ENCODE measurements at regions not wholly inside any gene's neighbourhood (a gene's known extent, or its start where the extent isn't known, plus 50 kb on each side); places are given as distances from the start of the nearest gene placed in this dataset.
"Not testable (repeated sequence)": the region's sequence is repeated elsewhere in the genome, so short reads cannot be mapped to it uniquely, and the experiment has no call there.

- DNase-seq (ENCODE audit: low read depth, low spot score): no peak
Observed at GRCh38 chr10:44114441-44114840, 270.5 kb downstream of the CXCL12 start.

GRCh38 chr10:44112280-44112679, 272.6 kb downstream of the CXCL12 start:
- DNase-seq (ENCODE audit: low read depth, low spot score): not testable (repeated sequence)

- DNase-seq (ENCODE audit: low read depth, low spot score): no peak
Observed at GRCh38 chr10:44105696-44106095, 279.2 kb downstream of the CXCL12 start.

GRCh38 chr10:44102726-44103255, 282.1 kb downstream of the CXCL12 start:
- DNase-seq (ENCODE audit: low read depth, low spot score): no peak

- DNase-seq (ENCODE audit: low read depth, low spot score): no peak
Observed at GRCh38 chr10:44101082-44101481, 283.8 kb downstream of the CXCL12 start.

DNA sequence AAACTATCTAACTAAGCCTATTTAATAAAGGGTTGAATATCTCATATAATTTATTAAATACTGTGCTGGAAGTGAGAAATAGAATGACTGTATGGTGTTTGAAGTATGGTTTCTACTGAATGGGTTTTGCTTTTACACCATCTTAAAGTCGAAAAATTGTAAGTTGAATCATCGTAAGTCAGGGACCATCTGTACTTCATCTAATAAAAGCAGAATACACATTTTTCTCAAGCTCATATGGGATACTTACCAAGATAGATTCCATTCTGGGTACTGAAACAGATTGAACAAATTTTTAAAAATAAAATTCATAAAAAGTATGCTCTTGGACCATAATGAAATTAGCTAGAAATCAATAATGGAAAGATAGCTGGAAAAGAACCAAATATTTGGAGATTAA, 285.4 kb downstream of the CXCL12 start:
- DNase-seq (ENCODE audit: low read depth, low spot score): no peak

DNA sequence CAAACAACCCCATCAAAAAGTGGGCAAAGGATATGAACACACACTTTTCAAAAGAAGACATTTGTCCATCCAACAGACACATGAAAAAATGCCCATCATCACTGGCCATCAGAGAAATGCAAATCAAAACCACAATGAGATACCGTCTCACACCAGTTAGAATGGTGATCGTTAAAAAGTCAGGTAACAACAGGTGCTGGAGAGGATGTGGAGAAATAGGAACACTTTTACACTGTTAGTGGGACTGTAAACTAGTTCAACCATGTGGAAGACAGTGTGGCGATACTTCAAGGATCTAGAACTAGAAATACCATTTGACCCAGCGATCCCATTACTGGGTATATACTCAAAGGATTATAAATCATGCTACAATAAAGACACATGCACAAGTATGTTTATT, 288.7 kb downstream of the CXCL12 start:
- DNase-seq (ENCODE audit: low read depth, low spot score): not testable (repeated sequence)

DNA sequence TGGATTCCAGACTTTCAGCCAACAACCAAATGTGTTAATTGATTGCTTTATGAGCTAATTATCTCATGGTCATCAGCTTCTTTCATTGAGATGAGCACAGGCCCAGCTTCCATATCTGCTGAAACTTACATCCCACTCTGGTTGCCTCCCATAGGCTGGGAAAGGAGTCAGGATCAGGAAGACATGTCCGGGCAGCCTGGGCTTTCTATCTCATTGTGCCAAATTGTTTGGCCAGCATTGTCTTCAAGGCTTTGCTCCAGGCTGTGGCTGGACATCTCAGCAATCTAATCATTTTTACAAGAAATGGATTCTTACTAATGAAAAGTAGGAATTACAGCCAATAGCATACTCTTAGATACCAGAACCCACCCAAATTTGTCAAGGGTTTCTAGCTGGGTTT, 295.2 kb downstream of the CXCL12 start:
- no peak for DNase-seq (ENCODE audit: low read depth, low spot score)

GRCh38 chr10:44087403-44087802, 297.5 kb downstream of the CXCL12 start:
- DNase-seq (ENCODE audit: low read depth, low spot score): no peak

- no peak for DNase-seq (ENCODE audit: low read depth, low spot score)
Observed at GRCh38 chr10:44083719-44084400, 301.0 kb downstream of the CXCL12 start.

DNA sequence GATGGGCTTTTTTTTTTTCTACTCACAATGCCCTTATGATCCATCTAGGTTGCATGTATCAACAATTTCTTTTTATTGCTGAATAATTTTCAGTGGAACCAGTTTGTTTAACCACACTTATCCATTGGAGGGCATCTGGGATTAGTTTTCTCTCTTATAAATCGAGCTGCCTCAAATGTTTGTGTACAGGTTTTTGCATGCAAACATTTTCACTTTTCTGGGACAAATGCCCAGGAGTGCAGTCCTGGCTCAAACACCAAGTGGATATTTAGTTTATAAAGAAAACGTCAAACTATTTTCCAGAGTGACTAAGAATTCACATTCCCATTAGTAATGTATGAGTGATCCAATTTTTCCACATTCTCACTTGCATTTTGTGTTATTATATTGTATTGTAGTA, 313.4 kb downstream of the CXCL12 start:
- no peak for DNase-seq (ENCODE audit: low read depth, low spot score)

- DNase-seq (ENCODE audit: low read depth, low spot score): no peak
Observed at GRCh38 chr10:44070282-44070681, 314.6 kb downstream of the CXCL12 start.

DNA sequence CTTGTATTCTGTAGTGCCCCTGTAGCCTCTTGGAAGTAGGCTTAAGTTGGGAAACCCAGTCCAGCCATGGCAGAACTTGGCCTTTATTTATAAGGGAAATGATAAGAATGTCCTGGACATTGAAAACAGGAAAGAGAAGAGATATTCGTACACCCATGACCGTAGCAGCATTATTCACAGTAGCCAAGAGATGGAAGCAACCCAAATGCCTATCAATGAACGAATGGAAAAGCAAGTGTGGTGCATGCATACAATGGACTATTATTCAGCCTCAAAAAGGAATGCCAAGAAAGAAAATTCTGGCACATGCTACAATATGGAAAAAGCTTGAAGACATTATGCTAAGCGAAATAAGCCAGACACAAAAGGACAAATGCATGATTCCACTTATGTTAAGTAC, 315.3 kb downstream of the CXCL12 start:
- DNase-seq (ENCODE audit: low read depth, low spot score): no peak

DNA sequence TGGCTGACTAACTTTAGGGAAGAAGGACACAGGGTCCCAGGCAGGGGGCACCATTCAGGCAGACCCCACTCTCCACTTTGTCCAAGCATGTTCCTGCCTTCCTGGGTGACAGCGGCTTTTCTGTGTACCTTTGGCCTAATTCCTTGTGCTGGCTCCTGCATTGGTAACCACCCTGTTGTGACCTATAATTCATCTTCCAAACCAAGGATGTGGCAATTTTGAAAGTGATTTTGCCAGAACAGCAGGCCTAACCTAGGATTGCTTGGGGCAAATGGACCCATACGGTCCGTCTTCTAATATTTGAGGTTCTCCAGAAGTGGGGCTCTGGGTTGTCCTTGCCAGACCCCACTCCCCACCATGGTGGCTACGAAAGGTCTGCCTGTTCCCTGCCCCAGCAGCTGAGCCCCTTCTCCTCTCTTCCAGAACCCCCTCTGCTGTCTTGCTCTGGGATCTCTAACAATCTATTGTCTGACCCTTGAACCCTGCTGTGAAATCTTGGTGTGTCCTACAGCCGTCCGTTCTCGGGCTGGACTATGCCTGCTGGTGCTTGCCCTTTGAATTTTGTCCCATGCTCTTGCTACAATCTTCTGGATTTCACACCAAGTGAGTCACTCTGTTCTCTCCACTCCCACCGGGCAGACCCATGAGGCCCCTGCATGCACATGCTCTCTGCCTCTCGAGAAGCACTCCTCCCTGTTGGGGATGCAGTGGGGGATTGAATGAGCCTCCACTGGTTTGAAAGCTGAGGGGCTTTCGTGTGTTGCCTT, 316.0 kb downstream of the CXCL12 start:
- no peak for DNase-seq (ENCODE audit: low read depth, low spot score)

DNA sequence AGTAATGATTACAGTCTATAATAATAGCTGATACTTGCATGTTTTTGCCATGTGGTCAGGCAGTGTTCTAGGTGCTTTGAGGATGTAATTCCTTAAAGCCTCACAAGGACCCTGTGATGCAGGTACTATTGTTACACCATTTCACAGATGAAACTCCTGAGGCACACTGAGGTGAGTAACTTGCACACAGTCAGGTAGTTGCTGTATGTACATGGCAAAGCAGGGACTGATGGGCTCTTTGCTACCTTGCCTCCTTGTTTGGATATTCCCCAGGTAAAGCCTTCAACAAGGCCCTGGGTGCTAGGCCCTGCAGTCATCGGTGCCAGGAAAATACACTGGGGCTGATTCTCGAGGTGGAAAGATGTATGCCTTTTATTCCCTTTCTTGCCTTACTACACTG, 317.5 kb downstream of the CXCL12 start:
- DNase-seq (ENCODE audit: low read depth, low spot score): no peak

DNA sequence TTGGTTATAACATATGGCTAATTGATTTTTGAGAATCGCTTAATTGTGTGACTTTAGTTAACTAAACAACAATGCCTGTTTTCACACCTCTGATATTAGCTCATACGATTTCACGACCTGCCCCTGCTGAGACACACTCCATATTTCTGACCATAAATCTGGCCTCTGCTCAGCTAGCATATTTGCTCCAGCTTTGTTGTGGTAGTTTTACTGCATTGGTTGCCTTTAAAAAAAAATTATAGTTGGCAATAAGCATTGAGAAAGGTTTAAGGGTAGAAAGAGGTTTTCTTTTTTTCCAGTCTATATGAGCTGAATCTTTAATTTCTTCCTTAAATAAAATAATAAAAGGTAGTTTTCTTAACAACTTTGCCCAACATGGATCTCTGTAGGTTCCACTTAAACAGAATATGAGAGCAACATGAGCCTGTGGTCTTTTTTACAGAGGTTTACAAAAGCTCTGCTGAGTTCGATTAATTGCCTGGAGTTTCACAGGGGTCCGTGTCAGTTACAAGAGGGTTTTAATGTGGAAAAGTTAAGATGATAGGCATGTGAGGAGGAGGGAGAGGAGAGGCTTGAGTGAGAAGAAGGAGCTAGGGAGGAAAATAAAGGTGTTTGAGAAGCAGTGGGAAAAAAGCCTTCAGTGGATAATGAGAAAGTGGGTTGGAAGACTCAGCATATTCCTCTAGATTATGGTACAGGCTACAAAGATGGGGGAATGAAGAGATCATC, 318.2 kb downstream of the CXCL12 start:
- DNase-seq (ENCODE audit: low read depth, low spot score): no peak

DNA sequence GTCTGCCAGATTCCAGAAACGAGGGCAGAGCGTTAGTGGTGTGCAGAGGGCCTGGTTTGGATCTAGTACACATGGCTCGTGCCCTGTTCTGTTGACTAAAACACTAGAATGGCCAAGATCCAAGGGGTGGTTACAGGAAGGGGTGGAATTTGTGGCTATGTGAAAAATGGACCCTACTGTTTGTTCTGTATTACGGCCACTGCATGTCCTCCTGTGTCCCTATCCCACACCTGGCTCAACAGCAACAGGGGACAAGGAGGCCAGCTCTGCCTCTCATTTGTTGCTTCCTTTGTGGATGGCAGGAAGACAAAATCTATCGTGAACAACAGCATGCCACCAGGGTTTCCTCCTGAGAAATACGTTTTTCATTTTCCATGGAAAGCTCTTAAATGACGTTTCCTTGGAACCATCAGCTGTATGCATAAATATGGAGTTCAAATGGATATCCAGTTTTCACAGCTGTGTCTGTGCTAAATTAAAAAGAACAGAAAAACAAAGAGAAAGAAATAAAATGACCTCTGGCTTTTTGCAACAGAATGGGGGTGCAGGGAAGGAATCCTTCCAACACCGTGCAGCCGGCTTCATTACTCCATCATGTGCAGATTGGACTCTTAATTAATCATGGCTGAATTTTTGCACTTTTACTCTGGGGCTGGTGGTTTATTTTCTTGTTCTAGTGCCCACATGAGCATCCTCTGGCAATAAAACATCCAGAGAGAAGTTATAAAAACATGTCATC, 318.9 kb downstream of the CXCL12 start:
- no peak for DNase-seq (ENCODE audit: low read depth, low spot score)

DNA sequence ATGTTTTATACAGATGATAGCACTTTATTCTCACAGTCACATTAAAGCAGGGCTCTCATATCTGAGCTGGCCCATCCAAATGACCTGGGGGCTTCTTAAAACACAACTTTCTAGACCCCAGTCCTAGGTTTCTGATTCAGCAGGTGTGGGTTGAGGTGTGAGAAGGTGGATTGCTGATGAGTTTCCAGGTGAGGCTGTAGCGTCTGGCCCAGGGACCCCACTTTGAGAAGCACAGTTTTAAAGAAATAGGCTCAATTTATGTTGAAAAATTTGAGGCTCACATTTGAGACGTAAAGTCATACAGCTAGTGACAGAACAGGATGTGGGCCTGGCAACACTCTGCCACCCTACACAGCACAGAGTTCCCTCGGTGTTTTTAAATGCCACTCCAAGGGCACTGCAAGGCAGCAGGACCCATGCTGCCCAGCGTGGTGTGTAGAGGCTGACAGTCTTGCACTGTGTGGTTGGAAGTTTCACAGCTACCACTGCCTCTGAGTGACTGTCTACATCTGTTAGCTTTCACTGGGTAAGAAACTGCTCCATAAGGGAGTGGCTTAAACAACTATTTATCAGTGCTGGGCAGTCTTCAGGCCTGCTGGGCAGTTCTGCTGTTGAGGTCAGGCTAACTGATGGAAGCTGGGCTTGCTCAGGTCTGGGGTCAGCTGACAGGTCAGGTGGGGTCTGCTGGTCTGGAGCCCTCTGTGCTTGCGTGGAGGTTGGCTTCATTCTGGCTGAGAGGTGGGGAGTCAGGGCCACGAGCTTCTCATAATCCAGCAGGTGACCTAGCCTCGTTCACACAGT, 319.7 kb downstream of the CXCL12 start:
- no peak for DNase-seq (ENCODE audit: low read depth, low spot score)

- DNase-seq (ENCODE audit: low read depth, low spot score): no peak
Observed at GRCh38 chr10:44064317-44064716, 320.6 kb downstream of the CXCL12 start.

DNA sequence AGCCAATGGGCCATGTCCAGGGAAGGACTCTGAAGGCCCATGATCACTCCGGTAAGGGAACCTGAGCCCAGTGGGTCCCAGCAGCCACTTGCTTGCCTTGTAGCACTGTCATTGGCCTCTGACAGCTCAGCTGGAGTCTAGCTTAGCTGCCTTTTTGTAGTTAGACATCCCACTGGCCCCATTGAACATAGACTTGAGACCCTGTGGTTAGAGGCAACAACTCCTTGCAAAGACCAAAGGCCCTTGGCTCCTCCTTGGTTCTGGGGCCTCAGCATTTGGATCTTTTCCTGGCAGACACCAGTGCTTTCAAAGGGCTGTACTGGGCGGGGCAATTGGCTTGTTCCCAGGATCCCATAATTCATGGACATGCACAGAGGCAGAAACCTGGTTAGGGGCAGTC, 321.2 kb downstream of the CXCL12 start:
- DNase-seq (ENCODE audit: low read depth, low spot score): no peak

GRCh38 chr10:44060719-44061118, 324.2 kb downstream of the CXCL12 start:
- DNase-seq (ENCODE audit: low read depth, low spot score): no peak
